HepG2 (cell line): ENCODE measurements at regions not wholly inside any gene's neighbourhood (a gene's known extent, or its start where the extent isn't known, plus 50 kb on each side); places are given as distances from the start of the nearest gene placed in this dataset.

Source experiments
- ATAC-seq: fragments of 200-7000 bp; cut with Tn5 transposase; 3 replicates; pipeline ENCODE4 v1.9.1; 2020; ENCODE audit warnings: mild to moderate bottlenecking, moderate library complexity
- BruUV-seq: library from RNA; stranded (reverse); fragments of 400-500 nt; replicated peaks from 2 replicates; lab custom pipeline; 2021; lab: Mats Ljungman, UMichigan
- CTCF ChIA-PET: fragments of 300-600 bp; formaldehyde crosslinking; extraction: SDS; loops from one replicate; lab custom pipeline; 2021; ENCODE audit warnings: low total read pairs, inconsistent platforms, low intra/inter-chr PET ratio; lab: Yijun Ruan, JAX
- POLR2A ChIA-PET: fragments of 350-600 bp; sonication (Branson Sonifier 250); formaldehyde crosslinking; loops from one replicate; lab custom pipeline; 2020; ENCODE audit warnings: antibody characterized with exemption, inconsistent platforms; lab: Yijun Ruan, JAX
- DNase-seq: peaks from one replicate; pipeline ENCODE4 v3.0.0-alpha.2; 2015; ENCODE audit warnings: low spot score
- FAIRE-seq: peaks from 3 replicates; lab custom pipeline; 2011; peaks lifted over from hg19 to GRCh38; lab: Jason Lieb, UNC
- H2AFZ ChIP-seq: one replicate; pipeline ENCODE4 v1.6.1; 2011; ENCODE audit warnings: low read length, inconsistent platforms
- H3K27ac ChIP-seq: fragments of 300-600 bp; 3 replicates; pipeline ENCODE4 v1.8.0; 2011; ENCODE audit warnings: mixed run types, mild to moderate bottlenecking, mixed read lengths, low read length, inconsistent platforms; ENCODE audit not compliant: insufficient read depth; ENCODE audit errors: extremely low read length
- H3K27me3 ChIP-seq, 2 experiments: fragments of 200-600 bp in 1 of 2; 2 replicates in 1 of 2; 3 replicates in 1 of 2; pipeline versions ENCODE4 v1.6.0 to v1.8.0; 2011; ENCODE audit warnings: low read length in 2 of 2, mild to moderate bottlenecking in 2 of 2, moderate library complexity in 2 of 2, inconsistent platforms in 1 of 2; ENCODE audit not compliant: insufficient read depth in 2 of 2, control insufficient read depth in 1 of 2
- H3K36me3 ChIP-seq, 2 experiments: fragments of 200-600 bp in 1 of 2; replicated peaks in 1 of 2; 2 replicates in 1 of 2; 3 replicates in 1 of 2; pipeline versions ENCODE4 v1.5.1 to v1.8.0; 2011; ENCODE audit warnings: low read length in 2 of 2, inconsistent platforms in 1 of 2; ENCODE audit not compliant: insufficient read depth in 2 of 2, control insufficient read depth in 1 of 2
- H3K4me1 ChIP-seq: 2 replicates; pipeline ENCODE4 v1.5.1; 2012; ENCODE audit warnings: low read length, inconsistent platforms; ENCODE audit not compliant: insufficient read depth
- H3K4me2 ChIP-seq: 2 replicates; pipeline ENCODE4 v1.6.0; 2011; ENCODE audit warnings: low read depth, low read length, inconsistent platforms
- H3K4me3 ChIP-seq, 3 experiments: fragments of 200-600 bp in 1 of 3; sonication (generic), shearing (Covaris generic) in 1 of 3; replicated peaks in 1 of 3; 2 replicates each; pipeline ENCODE4 v1.5.1; 2011 to 2016; ENCODE audit warnings: low read length in 3 of 3, inconsistent platforms in 2 of 3, low read depth in 2 of 3, mild to moderate bottlenecking in 2 of 3, control low read depth in 1 of 3, mixed read lengths in 1 of 3; ENCODE audit not compliant: insufficient read depth in 1 of 3
- H3K79me2 ChIP-seq: one replicate; pipeline ENCODE4 v1.6.1; 2011; ENCODE audit warnings: low read length, inconsistent platforms; ENCODE audit not compliant: insufficient read depth
- H3K9ac ChIP-seq: 2 replicates; pipeline ENCODE4 v1.6.0; 2011; ENCODE audit warnings: mild to moderate bottlenecking, low read depth, low read length, inconsistent platforms; ENCODE audit not compliant: insufficient read depth
- H3K9me3 ChIP-seq: 2 replicates; pipeline ENCODE4 v1.5.1; 2012; ENCODE audit warnings: mild to moderate bottlenecking, low read length
- H4K20me1 ChIP-seq: 2 replicates; pipeline ENCODE4 v1.6.0; 2011; ENCODE audit warnings: inconsistent platforms, mild to moderate bottlenecking, low read length, moderate library complexity; ENCODE audit not compliant: insufficient read depth
- PLRG1 ChIP-seq: fragments of 450-650 bp; conservative IDR thresholded peaks from 2 replicates; pipeline ENCODE4 v1.6.1; 2016
- ZNF547 ChIP-seq: sonication (generic); formaldehyde crosslinking; IDR thresholded peaks from 2 replicates; pipeline ENCODE4 v1.5.1; 2020; ENCODE audit warnings: mild to moderate bottlenecking, missing genetic modification reagents
- ZNF841 ChIP-seq: sonication (generic); formaldehyde crosslinking; IDR thresholded peaks from 2 replicates; pipeline ENCODE4 v1.8.1; 2023; ENCODE audit warnings: missing genetic modification reagents, borderline replicate concordance
- WGBS: methylation state at CpG from one replicate; pipeline ENCODE4 v1.1.6; 2017; ENCODE audit warnings: low lambda C conversion rate; 5-methylcytosine and 5-hydroxymethylcytosine counted together
- in situ Hi-C: cut with HindIII; loops from 2 replicates; pipeline ENCODE4 v1.10.0; 2017; ENCODE audit warnings: low pct_unique_long_range_greater_than_20kb; ENCODE audit not compliant: extremely low pct_ligation_motif_present
- intact Hi-C: fragments of 100-400 bp; cut with micrococcal nuclease; formaldehyde crosslinking; loops from one replicate; pipeline ENCODE4 v1.10.0; 2022; ENCODE audit not compliant: unreplicated experiment
- TF ChIP-seq, protein P1 (sequence below): sonication (generic); formaldehyde crosslinking; IDR thresholded peaks from 2 replicates; pipeline ENCODE4 v1.4.0; 2020; ENCODE audit warnings: missing genetic modification reagents, borderline replicate concordance
- TF ChIP-seq, protein P2 (sequence below): sonication (generic); formaldehyde crosslinking; IDR thresholded peaks from 2 replicates; pipeline ENCODE4 v1.8.1; 2022; ENCODE audit warnings: mild to moderate bottlenecking, missing genetic modification reagents
- TF ChIP-seq, protein P3 (sequence below): sonication (generic); formaldehyde crosslinking; IDR thresholded peaks from 2 replicates; pipeline ENCODE4 v1.4.0; 2020; ENCODE audit warnings: missing genetic modification reagents, borderline replicate concordance
- TF ChIP-seq, protein P4 (sequence below): sonication (generic); formaldehyde crosslinking; IDR thresholded peaks from 2 replicates; pipeline ENCODE4 v1.4.0; 2020; ENCODE audit warnings: missing genetic modification reagents, borderline replicate concordance

DNA sequence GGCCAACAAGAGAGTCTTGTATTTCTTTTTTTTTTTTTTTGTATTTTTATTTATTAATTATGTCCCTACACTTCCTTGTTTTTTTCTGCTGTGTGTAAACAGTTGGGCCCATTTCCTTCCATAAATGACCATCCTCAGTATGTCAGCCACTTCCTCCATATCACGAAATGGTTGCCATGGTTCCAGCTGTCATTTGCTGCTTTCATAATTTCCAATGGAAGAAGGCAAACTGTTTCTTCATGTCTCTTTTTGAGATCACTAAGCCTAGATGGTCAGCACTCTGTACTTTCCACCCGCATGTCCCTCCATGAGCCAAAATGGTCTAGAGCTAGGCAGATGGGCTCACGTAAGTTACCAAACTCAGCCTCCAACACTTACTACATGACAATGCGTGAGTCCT is 133.5 kb upstream of the FOXF1 start:
- Histone ChIP-seq H3K27me3 (peaks cover 16 to 91% of the 10 kb centered on the region in 2 experiments), H3K27ac (no peak overlapping the region), H2AFZ (no peak overlapping the region), H4K20me1 (no peaks in the 10 kb centered on the region; the same call in 1 of the 2 replicates), H3K4me2 (no peak overlapping the region), H3K4me1 (no peaks in the 10 kb centered on the region), H3K79me2 (no peaks in the 10 kb centered on the region), H3K9ac (no peak overlapping the region), H3K4me3 (no peak overlapping the region), H3K36me3 (no peaks in the 10 kb centered on the region), H3K9me3 (peaks cover 6% of the 10 kb centered on the region; the same call in 1 of the 2 replicates)
- ChIA-PET CTCF (no interaction called here), POLR2A (no interaction called here)
- intact Hi-C loops: no loop called here
- FAIRE-seq (no peak), DNase-seq (no peak), ATAC-seq (no peak)
- no TSS peak for BruUV-seq
- in situ Hi-C loops: no loop called here
- TF ChIP-seq PLRG1 (no peak), ZNF841 (CRISPR knock-in tag) (no peak)
- WGBS: 36% methylated on average over 4 of the region's 4 CpGs

DNA sequence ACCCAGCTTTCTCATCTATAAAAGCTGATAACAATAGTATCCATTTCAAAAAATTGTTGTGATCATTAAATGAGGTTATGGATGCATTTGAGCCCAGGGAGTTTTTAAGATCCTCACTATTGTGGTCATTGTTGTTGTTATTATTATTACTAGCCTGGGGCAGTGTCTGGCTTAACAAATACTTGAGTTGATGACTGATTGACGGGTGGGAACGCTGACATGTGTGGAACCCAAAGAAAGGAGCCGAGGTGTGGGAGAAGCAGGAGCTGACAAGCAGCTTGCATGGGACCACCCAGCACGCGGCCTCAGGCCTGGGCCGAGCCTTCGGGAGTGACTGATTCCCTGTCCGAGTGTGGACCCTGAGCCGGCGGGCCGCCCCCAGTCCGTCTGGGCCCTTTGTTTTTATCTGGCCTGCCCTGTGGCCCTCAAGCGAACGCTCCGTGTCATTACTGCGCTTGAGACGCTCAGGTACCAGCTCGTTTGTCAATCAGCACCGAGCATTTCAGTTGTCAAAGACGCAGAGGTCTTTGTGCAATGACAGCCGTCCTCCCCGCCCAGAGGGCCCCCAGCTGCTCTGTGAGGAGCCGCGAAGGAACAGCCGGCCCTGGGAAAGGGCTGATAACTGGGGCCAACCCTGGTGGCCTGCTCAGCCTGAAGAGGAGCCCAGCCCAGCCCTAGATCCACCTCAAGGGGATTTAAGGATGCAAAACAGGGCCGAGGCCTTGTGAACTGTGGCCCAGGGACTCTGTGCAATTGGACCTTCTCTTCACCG is 132.9 kb upstream of the FOXF1 start:
- ATAC-seq (no peak), FAIRE-seq (no peak), DNase-seq (no peak)
- H4K20me1 ChIP-seq: no peaks in the 10 kb centered on the region; the same call in 1 of the 2 replicates
- H3K4me1 ChIP-seq: no peaks in the 10 kb centered on the region
- in situ Hi-C loops (no loop called here), intact Hi-C loops (no loop called here)
- H3K9me3 ChIP-seq: peaks cover 6% of the 10 kb centered on the region; the same call in 1 of the 2 replicates
- H3K36me3 ChIP-seq: no peaks in the 10 kb centered on the region
- H3K27me3 ChIP-seq: peaks cover 16 to 91% of the 10 kb centered on the region in 2 experiments
- no peak overlapping the region for H3K4me3 ChIP-seq
- H3K27ac ChIP-seq: no peak overlapping the region
- H2AFZ ChIP-seq: no peak overlapping the region
- no TSS peak for BruUV-seq
- POLR2A ChIA-PET: no interaction called here
- CTCF ChIA-PET: no interaction called here
- H3K4me2 ChIP-seq: no peak overlapping the region
- no peaks in the 10 kb centered on the region for H3K79me2 ChIP-seq
- WGBS: 24% methylated on average over 27 of the region's 27 CpGs
- no peak overlapping the region for H3K9ac ChIP-seq
- TF ChIP-seq, protein P1, sequence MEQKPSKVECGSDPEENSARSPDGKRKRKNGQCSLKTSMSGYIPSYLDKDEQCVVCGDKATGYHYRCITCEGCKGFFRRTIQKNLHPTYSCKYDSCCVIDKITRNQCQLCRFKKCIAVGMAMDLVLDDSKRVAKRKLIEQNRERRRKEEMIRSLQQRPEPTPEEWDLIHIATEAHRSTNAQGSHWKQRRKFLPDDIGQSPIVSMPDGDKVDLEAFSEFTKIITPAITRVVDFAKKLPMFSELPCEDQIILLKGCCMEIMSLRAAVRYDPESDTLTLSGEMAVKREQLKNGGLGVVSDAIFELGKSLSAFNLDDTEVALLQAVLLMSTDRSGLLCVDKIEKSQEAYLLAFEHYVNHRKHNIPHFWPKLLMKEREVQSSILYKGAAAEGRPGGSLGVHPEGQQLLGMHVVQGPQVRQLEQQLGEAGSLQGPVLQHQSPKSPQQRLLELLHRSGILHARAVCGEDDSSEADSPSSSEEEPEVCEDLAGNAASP: no peak
- TF ChIP-seq, protein P2, sequence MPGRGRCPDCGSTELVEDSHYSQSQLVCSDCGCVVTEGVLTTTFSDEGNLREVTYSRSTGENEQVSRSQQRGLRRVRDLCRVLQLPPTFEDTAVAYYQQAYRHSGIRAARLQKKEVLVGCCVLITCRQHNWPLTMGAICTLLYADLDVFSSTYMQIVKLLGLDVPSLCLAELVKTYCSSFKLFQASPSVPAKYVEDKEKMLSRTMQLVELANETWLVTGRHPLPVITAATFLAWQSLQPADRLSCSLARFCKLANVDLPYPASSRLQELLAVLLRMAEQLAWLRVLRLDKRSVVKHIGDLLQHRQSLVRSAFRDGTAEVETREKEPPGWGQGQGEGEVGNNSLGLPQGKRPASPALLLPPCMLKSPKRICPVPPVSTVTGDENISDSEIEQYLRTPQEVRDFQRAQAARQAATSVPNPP (CRISPR knock-in tag): no peak
- TF ChIP-seq, protein P3, sequence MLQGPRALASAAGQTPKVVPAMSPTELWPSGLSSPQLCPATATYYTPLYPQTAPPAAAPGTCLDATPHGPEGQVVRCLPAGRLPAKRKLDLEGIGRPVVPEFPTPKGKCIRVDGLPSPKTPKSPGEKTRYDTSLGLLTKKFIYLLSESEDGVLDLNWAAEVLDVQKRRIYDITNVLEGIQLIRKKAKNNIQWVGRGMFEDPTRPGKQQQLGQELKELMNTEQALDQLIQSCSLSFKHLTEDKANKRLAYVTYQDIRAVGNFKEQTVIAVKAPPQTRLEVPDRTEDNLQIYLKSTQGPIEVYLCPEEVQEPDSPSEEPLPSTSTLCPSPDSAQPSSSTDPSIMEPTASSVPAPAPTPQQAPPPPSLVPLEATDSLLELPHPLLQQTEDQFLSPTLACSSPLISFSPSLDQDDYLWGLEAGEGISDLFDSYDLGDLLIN (CRISPR knock-in tag): no peak
- TF ChIP-seq, protein P4, sequence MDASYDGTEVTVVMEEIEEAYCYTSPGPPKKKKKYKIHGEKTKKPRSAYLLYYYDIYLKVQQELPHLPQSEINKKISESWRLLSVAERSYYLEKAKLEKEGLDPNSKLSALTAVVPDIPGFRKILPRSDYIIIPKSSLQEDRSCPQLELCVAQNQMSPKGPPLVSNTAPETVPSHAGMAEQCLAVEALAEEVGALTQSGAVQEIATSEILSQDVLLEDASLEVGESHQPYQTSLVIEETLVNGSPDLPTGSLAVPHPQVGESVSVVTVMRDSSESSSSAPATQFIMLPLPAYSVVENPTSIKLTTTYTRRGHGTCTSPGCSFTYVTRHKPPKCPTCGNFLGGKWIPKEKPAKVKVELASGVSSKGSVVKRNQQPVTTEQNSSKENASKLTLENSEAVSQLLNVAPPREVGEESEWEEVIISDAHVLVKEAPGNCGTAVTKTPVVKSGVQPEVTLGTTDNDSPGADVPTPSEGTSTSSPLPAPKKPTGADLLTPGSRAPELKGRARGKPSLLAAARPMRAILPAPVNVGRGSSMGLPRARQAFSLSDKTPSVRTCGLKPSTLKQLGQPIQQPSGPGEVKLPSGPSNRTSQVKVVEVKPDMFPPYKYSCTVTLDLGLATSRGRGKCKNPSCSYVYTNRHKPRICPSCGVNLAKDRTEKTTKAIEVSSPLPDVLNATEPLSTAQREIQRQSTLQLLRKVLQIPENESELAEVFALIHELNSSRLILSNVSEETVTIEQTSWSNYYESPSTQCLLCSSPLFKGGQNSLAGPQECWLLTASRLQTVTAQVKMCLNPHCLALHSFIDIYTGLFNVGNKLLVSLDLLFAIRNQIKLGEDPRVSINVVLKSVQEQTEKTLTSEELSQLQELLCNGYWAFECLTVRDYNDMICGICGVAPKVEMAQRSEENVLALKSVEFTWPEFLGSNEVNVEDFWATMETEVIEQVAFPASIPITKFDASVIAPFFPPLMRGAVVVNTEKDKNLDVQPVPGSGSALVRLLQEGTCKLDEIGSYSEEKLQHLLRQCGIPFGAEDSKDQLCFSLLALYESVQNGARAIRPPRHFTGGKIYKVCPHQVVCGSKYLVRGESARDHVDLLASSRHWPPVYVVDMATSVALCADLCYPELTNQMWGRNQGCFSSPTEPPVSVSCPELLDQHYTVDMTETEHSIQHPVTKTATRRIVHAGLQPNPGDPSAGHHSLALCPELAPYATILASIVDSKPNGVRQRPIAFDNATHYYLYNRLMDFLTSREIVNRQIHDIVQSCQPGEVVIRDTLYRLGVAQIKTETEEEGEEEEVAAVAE (CRISPR knock-in tag): no peak
- TF ChIP-seq ZNF547 (CRISPR knock-in tag): no peak
